Right atrium auricular region (tissue), 2 donors: ENCODE measurements at regions not wholly inside any gene's neighbourhood (a gene's known extent, or its start where the extent isn't known, plus 50 kb on each side); places are given as distances from the start of the nearest gene placed in this dataset.

ENCODE experiments used
- DNase-seq: peaks from one replicate; pipeline ENCODE4 v3.0.0-alpha.2; 2019; ENCODE audit warnings: low spot score
- H3K27ac ChIP-seq, 2 donors: fragments of 200-600 bp; sonication (generic); 1 replicate in 1 of 2; 2 replicates in 1 of 2; pipeline ENCODE4 v1.5.1; 2016 to 2019
- H3K27me3 ChIP-seq, 2 donors: fragments of 200-600 bp; sonication (generic); one replicate each; pipeline versions ENCODE4 v1.5.1 to v1.6.0; 2017 to 2019
- H3K36me3 ChIP-seq: fragments of 200-600 bp; sonication (generic); one replicate; pipeline ENCODE4 v1.5.1; 2016
- H3K4me1 ChIP-seq, 2 donors: fragments of 200-600 bp; sonication (generic); one replicate each; pipeline versions ENCODE4 v1.5.1 to v1.6.0; 2017 to 2019
- H3K4me3 ChIP-seq, 2 donors: fragments of 200-600 bp; sonication (generic); 1 replicate in 1 of 2; 2 replicates in 1 of 2; pipeline ENCODE4 v1.5.1; 2017 to 2019; ENCODE audit warnings: mild to moderate bottlenecking in 1 of 2, moderate library complexity in 1 of 2
- H3K9me3 ChIP-seq, 2 donors: fragments of 200-600 bp; sonication (generic); one replicate each; pipeline ENCODE4 v1.5.1; 2019
- TF ChIP-seq, protein P1 (sequence below), 2 donors: fragments of 200-600 bp; sonication (generic); IDR thresholded peaks; one replicate each; pipeline ENCODE4 v1.5.1; 2019; ENCODE audit warnings: antibody characterized with exemption in 2 of 2

DNA sequence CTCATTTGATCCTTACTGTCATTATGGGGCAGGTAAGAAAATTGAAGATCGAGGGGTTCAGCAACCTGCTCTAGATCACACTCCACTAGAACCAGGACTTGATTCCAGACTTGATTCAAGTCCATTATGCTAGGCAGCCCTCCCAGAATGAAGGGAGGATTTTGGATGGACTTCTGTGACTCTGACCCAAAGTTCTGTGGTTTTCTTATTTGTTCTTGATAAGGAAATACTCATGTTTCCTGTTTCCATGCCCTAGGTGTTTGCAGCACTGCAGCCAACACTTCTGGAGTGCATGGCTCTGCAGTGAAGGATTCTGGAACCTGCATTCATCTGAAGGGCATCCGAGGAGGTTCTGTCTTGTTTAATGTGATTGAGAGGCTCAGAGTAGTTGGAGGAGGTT is 140.0 kb downstream of the FCRL5 start:
- DNase-seq: no peak
- H3K4me3 ChIP-seq: no peak overlapping the region
- no peaks in the 10 kb centered on the region for H3K9me3 ChIP-seq
- H3K4me1 ChIP-seq: no peaks in the 10 kb centered on the region
- TF ChIP-seq, protein P1, sequence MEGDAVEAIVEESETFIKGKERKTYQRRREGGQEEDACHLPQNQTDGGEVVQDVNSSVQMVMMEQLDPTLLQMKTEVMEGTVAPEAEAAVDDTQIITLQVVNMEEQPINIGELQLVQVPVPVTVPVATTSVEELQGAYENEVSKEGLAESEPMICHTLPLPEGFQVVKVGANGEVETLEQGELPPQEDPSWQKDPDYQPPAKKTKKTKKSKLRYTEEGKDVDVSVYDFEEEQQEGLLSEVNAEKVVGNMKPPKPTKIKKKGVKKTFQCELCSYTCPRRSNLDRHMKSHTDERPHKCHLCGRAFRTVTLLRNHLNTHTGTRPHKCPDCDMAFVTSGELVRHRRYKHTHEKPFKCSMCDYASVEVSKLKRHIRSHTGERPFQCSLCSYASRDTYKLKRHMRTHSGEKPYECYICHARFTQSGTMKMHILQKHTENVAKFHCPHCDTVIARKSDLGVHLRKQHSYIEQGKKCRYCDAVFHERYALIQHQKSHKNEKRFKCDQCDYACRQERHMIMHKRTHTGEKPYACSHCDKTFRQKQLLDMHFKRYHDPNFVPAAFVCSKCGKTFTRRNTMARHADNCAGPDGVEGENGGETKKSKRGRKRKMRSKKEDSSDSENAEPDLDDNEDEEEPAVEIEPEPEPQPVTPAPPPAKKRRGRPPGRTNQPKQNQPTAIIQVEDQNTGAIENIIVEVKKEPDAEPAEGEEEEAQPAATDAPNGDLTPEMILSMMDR (IDR thresholded peaks at IDR 0.05): no peak
- H3K27ac ChIP-seq: no peak overlapping the region
- H3K36me3 ChIP-seq: no peaks in the 10 kb centered on the region
- no peaks in the 10 kb centered on the region for H3K27me3 ChIP-seq

DNA sequence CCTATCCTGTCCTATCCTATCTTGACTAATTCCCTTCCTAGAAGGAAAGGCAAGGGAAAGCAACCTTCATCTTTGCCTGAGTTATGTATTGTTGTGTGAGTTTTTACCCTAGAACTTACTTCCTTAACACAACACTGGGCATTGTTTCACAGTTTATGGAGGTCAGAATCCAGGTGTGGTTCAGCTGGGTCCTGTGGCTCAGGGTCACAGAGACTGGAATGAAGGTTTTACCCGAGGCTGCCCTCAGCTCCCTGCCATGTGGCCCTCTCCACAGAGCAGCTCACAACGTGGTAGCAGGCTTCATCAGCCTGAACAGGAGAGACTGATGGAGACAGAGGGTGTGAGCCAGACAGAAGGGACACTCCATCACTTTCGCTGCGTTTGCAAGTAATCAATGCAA is 140.5 kb downstream of the FCRL5 start:
- TF ChIP-seq, protein P1 (IDR thresholded peaks at IDR 0.05): no peak
- no peaks in the 10 kb centered on the region for H3K36me3 ChIP-seq
- no peaks in the 10 kb centered on the region for H3K9me3 ChIP-seq
- DNase-seq: no peak
- no peaks in the 10 kb centered on the region for H3K27me3 ChIP-seq
- H3K27ac ChIP-seq: no peak overlapping the region
- H3K4me1 ChIP-seq: no peaks in the 10 kb centered on the region
- H3K4me3 ChIP-seq: no peak overlapping the region

DNA sequence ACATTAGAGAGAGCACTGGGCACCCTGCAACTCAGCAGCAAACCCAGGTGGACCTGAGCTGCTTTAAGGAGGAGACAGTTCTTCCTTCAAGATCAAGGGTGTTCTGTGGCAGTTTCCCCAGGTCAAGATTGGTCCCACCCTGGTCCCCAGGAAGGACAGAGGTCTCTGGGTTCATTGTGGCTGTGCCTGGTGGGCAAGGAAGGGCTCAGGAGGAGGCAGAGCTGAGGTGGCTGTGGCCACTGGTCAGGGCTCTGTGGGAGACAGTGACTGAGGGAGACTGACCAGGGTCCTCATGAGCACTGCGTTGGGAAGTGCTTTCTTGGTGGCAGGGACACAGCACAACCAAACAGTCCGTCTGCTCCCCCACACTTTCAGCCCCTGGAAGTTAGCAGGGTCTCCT is 141.3 kb downstream of the FCRL5 start:
- no peak for DNase-seq
- Histone ChIP-seq H3K4me1 (no peaks in the 10 kb centered on the region), H3K27ac (no peak overlapping the region), H3K4me3 (no peak overlapping the region), H3K9me3 (no peaks in the 10 kb centered on the region), H3K27me3 (no peaks in the 10 kb centered on the region), H3K36me3 (no peaks in the 10 kb centered on the region)
- TF ChIP-seq, protein P1 (IDR thresholded peaks at IDR 0.05): no peak

DNA sequence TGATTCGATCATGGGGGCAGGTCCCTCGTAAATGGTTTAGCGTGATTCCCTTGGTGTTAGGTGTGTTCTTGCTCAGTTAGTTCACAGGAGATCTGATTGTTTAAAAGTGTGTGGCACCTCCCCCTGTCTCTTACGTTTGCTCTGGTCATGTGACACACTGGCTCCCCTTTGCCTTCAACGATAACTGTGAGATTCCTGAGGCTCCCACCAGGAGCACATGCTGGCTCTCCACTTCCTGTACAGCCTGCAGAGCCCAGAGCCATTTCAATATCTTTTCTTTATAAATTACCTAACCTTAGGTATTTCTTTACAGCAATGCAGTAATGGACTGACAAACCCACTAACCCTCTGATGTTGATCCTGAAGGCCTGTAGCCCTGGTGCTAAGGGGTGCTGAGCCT is 141.9 kb downstream of the FCRL5 start:
- DNase-seq: no peak
- H3K27me3 ChIP-seq: no peaks in the 10 kb centered on the region
- no peak overlapping the region for H3K4me3 ChIP-seq
- no peaks in the 10 kb centered on the region for H3K36me3 ChIP-seq
- no peak overlapping the region for H3K27ac ChIP-seq
- no peaks in the 10 kb centered on the region for H3K9me3 ChIP-seq
- H3K4me1 ChIP-seq: no peaks in the 10 kb centered on the region
- TF ChIP-seq, protein P1 (IDR thresholded peaks at IDR 0.05): no peak

DNA sequence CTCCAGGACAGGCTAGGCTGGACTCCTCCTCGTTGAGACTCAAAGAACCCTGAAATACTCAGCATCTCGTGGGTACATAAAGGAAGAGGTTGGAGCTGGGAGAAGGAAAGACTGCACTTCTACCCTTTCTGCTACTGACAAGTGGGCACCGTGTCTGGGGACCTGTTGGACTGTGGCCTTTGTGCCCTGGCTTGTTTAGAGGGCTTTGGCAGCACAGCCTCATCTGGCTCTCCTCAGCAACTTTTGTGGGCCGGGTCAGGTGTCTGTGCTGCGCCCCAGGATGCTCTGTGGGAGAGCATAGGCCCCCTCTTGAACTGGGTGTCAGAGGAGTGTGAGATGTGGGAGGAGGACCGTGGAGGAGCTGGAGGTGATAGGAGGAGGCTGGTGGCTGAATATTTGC is 142.4 kb downstream of the FCRL5 start:
- Histone ChIP-seq H3K4me1 (no peaks in the 10 kb centered on the region), H3K27me3 (no peaks in the 10 kb centered on the region), H3K36me3 (no peaks in the 10 kb centered on the region), H3K9me3 (no peaks in the 10 kb centered on the region), H3K4me3 (no peak overlapping the region), H3K27ac (no peak overlapping the region)
- DNase-seq: no peak
- TF ChIP-seq, protein P1 (IDR thresholded peaks at IDR 0.05): no peak

DNA sequence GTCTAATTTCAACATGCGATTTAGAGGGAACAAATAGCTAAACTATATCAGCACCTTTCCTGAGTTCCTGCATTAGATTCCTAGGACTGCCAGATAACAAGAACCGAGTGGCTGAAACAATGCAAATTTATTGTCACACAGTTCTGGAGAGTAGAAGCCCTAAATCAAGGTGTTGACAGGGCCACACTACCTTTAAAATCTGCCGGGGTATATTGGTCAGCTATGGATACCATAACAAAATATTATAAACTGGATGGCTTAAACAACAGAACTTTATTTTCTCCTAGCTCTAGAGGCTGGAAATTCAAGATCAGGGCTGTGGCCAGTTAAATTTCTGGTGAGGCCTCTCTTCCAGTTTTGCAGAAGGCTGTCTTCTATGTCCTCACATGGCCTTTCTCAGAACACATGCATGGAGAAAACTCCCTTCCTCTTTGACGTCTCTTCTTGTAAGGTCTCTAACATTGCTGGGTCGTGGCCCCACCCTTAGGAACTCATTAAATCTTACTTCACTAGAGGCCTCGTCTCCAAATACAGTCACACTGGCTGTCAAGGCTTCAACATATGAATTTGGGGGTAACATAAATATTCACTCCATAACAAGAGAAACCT is 144.3 kb downstream of the FCRL5 start:
- no peak overlapping the region for H3K27ac ChIP-seq
- H3K36me3 ChIP-seq: no peaks in the 10 kb centered on the region
- H3K27me3 ChIP-seq: no peaks in the 10 kb centered on the region
- TF ChIP-seq, protein P1 (IDR thresholded peaks at IDR 0.05): no peak
- no peak overlapping the region for H3K4me3 ChIP-seq
- H3K4me1 ChIP-seq: no peaks in the 10 kb centered on the region
- no peaks in the 10 kb centered on the region for H3K9me3 ChIP-seq
- DNase-seq: no peak
